ENCODE measurements at regions not wholly inside any gene's neighbourhood (a gene's known extent, or its start where the extent isn't known, plus 50 kb on each side); places are given as distances from the start of the nearest gene placed in this dataset.
A peak's percentile ranks its signal among the peaks of the same experiment; 100 is the strongest.

DNA sequence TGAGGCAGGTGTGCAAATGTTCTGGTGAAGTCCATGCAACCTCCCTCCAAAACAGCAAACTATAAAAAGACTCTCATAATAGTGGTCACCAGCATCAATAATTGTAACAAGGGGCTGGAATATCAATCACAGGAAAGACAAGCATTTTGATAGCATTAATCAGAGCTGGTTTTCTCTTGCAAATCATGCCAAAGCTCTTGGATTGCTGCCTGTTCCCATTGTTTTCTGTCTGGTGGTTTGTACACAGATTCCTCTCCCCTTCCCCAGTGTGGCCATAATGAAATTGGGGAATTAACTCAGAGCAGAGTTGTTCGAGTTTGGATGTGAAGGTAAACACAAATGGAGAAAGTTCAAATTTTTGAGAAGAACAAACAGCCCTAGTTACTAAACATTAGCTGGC is 134.2 kb downstream of the CDCA7 start:
- Histone ChIP-seq H3K27me3 (no peaks in the 10 kb centered on the region), H3K27ac (no peak overlapping the region), H3K4me1 (no peaks in the 10 kb centered on the region), H3K9me3 (no peaks in the 10 kb centered on the region), H3K36me3 (no peaks in the 10 kb centered on the region), H3K4me3 (no peak overlapping the region)
- WGBS, 5 donors: 30 to 45% (median 35%) methylated on average over 1 of the region's 1 CpG
- TF ChIP-seq POLR2AphosphoS5 (IDR thresholded peaks at IDR 0.05) (no peak), CTCF (IDR thresholded peaks at IDR 0.05) (no peak), POLR2A (IDR thresholded peaks at IDR 0.05) (no peak), EP300 (IDR thresholded peaks at IDR 0.05) (no peak)
- intact Hi-C loops (cut with DNase I; ENCODE audit: low total_unique reads): no loop called here
- no peak for DNase-seq

DNA sequence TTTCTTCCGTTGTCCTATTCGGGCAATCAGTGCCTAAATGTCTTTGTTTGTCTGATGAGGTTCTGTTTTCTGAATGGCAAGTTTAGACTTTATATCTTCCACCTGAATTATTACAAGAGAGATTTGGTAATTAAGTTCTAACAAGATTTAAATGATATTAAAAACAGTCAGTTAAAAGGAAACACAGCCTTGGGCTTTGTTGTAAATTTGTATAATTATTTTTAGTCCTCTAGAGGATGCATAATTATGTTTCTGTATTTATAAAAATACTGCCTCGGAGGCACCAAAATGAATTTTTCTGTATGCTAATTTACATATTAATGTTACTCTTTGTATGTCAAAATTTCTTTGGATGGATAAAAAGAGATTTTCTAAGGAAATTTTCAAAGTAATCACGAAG is 136.7 kb downstream of the CDCA7 start:
- Histone ChIP-seq H3K9me3 (no peaks in the 10 kb centered on the region), H3K4me1 (no peaks in the 10 kb centered on the region), H3K27me3 (no peaks in the 10 kb centered on the region), H3K27ac (no peak overlapping the region), H3K36me3 (no peaks in the 10 kb centered on the region), H3K4me3 (no peak overlapping the region)
- TF ChIP-seq POLR2A (IDR thresholded peaks at IDR 0.05) (no peak), POLR2AphosphoS5 (IDR thresholded peaks at IDR 0.05) (no peak), CTCF (IDR thresholded peaks at IDR 0.05) (no peak), EP300 (IDR thresholded peaks at IDR 0.05) (no peak)
- DNase-seq: no peak
- intact Hi-C loops (cut with DNase I; ENCODE audit: low total_unique reads): no loop called here
- WGBS, 5 donors: 86 to 93% (median 90%) methylated on average over 4 of the region's 4 CpGs

DNA sequence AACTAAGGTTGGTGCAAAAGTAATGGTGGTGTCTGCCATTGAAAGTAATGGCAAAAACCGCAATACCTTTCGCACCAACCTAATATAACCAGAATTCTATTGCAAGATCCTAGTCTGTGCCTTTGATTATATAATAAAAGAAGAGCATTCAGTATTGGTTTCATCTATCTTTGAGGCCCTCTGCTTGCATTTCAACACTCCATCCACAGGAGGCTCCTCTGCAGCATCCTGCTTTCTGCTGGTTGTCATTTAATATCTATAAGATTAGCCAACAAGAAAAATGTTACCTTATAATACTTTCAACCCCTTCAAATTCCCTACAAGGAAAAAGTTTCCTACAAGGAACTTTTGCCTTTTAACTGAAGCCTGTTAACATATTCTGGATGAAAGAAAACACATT is 139.2 kb downstream of the CDCA7 start:
- 97 to 100% (median 98%) methylated on average over 2 of the region's 2 CpGs for WGBS, 5 donors
- intact Hi-C loops (cut with DNase I; ENCODE audit: low total_unique reads): no loop called here
- no peaks in the 10 kb centered on the region for H3K36me3 ChIP-seq
- no peak overlapping the region for H3K4me3 ChIP-seq
- H3K9me3 ChIP-seq: no peaks in the 10 kb centered on the region
- no peak overlapping the region for H3K27ac ChIP-seq
- no peaks in the 10 kb centered on the region for H3K4me1 ChIP-seq
- TF ChIP-seq POLR2AphosphoS5 (IDR thresholded peaks at IDR 0.05) (no peak), CTCF (IDR thresholded peaks at IDR 0.05) (no peak), EP300 (IDR thresholded peaks at IDR 0.05) (no peak)
- no peaks in the 10 kb centered on the region for H3K27me3 ChIP-seq
- DNase-seq: no peak

DNA sequence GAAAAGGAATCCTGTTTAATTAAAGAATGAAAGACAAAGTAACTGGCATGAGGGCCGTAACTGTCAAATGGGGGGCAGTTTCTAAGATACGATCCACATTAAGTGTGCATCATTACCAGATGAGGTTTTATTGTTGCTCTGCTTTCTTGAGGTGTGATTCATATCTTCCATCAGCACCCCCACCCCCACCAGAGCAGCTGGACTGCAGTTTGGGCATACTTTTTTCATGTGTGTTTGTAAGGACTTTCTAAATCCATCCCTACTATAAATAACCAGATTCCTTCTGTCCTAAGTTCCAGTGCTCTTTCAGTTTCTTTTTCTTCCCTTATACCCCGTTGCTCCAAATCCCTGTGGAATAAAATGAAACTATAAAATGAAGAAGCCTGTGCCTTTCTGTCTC is 142.1 kb downstream of the CDCA7 start:
- Histone ChIP-seq H3K9me3 (peaks cover 0 to 4% (median 0%) of the 10 kb centered on the region in 4 donors), H3K4me1 (no peaks in the 10 kb centered on the region), H3K27me3 (no peaks in the 10 kb centered on the region), H3K4me3 (no peak overlapping the region), H3K36me3 (no peaks in the 10 kb centered on the region), H3K27ac (no peak overlapping the region)
- DNase-seq: peak in 1 of 2 donors; percentile 2
- intact Hi-C loops (cut with DNase I; ENCODE audit: low total_unique reads): no loop called here
- TF ChIP-seq POLR2A (IDR thresholded peaks at IDR 0.05): no peak
- TF ChIP-seq EP300 (IDR thresholded peaks at IDR 0.05): no peak
- TF ChIP-seq POLR2AphosphoS5 (IDR thresholded peaks at IDR 0.05): no peak
- TF ChIP-seq CTCF (IDR thresholded peaks at IDR 0.05): no peak
- WGBS, 5 donors: 50 to 78% (median 68%) methylated on average over 3 of the region's 3 CpGs

All from stomach (tissue), 8 donors.